Caco-2 (cell line): ENCODE measurements at regions not wholly inside any gene's neighbourhood (a gene's known extent, or its start where the extent isn't known, plus 50 kb on each side); places are given as distances from the start of the nearest gene placed in this dataset.

Experiments
- BruUV-seq: library from RNA; stranded (reverse); fragments of 400-500 nt; replicated peaks from 2 replicates; lab custom pipeline; 2021; lab: Mats Ljungman, UMichigan
- CTCF ChIA-PET: fragments of 300-600 bp; sonication (Branson Sonifier 250); formaldehyde crosslinking; loops from one replicate; lab custom pipeline; 2022; ENCODE audit warnings: antibody characterized with exemption; lab: Charles Lee
- POLR2A ChIA-PET: fragments of 300-600 bp; sonication (Branson Sonifier 250); formaldehyde crosslinking; loops from one replicate; lab custom pipeline; 2022; ENCODE audit warnings: antibody characterized with exemption; lab: Charles Lee
- DNase-seq, 2 experiments: peaks; one replicate each; pipeline versions ENCODE4 v3.0.0 to v3.0.0-alpha.2; 2020 to 2022
- H3K27me3 ChIP-seq: replicated peaks from 2 replicates; pipeline ENCODE4 v1.6.0; 2011; ENCODE audit warnings: low read length; ENCODE audit not compliant: control insufficient read depth, insufficient read depth
- H3K36me3 ChIP-seq: 2 replicates; pipeline ENCODE4 v1.5.1; 2011; ENCODE audit warnings: low read length; ENCODE audit not compliant: control insufficient read depth, insufficient read depth
- H3K4me1 ChIP-seq: fragments of 250-450 bp; sonication (Bioruptor Pico); 2 replicates; pipeline ENCODE4 v1.5.1; 2020; ENCODE audit warnings: mild to moderate bottlenecking
- H3K4me3 ChIP-seq: 2 replicates; pipeline ENCODE4 v1.5.1; 2011; ENCODE audit warnings: low read depth, mild to moderate bottlenecking, control low read depth, low read length
- H3K9me3 ChIP-seq: fragments of 250-450 bp; sonication (Bioruptor Pico); 2 replicates; pipeline ENCODE4 v1.5.1; 2020; ENCODE audit warnings: mild to moderate bottlenecking, moderate library complexity
- H3K27ac Mint-ChIP-seq: one replicate; pipeline ENCODE4 v1.8.0; 2022; ENCODE audit warnings: mixed read lengths; ENCODE audit not compliant: unreplicated experiment
- H3K27me3 Mint-ChIP-seq: one replicate; pipeline ENCODE4 v1.8.0; 2022; ENCODE audit warnings: mixed read lengths; ENCODE audit not compliant: insufficient read depth, unreplicated experiment
- H3K36me3 Mint-ChIP-seq: one replicate; pipeline ENCODE4 v1.8.0; 2022; ENCODE audit warnings: mild to moderate bottlenecking, mixed read lengths; ENCODE audit not compliant: insufficient read depth, unreplicated experiment
- H3K4me1 Mint-ChIP-seq: one replicate; pipeline ENCODE4 v1.8.0; 2022; ENCODE audit warnings: low read depth, mixed read lengths; ENCODE audit not compliant: unreplicated experiment
- H3K4me3 Mint-ChIP-seq: one replicate; pipeline ENCODE4 v1.8.0; 2022; ENCODE audit warnings: mild to moderate bottlenecking, moderate library complexity, mixed read lengths; ENCODE audit not compliant: unreplicated experiment
- H3K9me3 Mint-ChIP-seq: one replicate; pipeline ENCODE4 v1.8.0; 2022; ENCODE audit warnings: mixed read lengths; ENCODE audit not compliant: unreplicated experiment
- CTCF ChIP-seq, 2 experiments: fragments of 200-600 bp in 1 of 2; IDR thresholded peaks; 1 replicate in 1 of 2; 2 replicates in 1 of 2; pipeline versions ENCODE4 v1.5.1 to v1.8.0; 2011 to 2022; ENCODE audit warnings: antibody characterized with exemption in 1 of 2, control low read depth in 1 of 2, inconsistent platforms in 1 of 2, low read depth in 1 of 2, low read length in 1 of 2, mild to moderate bottlenecking in 1 of 2, moderate library complexity in 1 of 2; ENCODE audit not compliant: insufficient read depth in 1 of 2, severe bottlenecking in 1 of 2, unreplicated experiment in 1 of 2
- intact Hi-C: fragments of 100-400 bp; cut with micrococcal nuclease; formaldehyde crosslinking; loops from one replicate; pipeline ENCODE4 v1.10.0; 2022; ENCODE audit not compliant: unreplicated experiment

- H3K4me3 ChIP-seq: no peak overlapping the region
- no peaks in the 10 kb centered on the region for H3K9me3 ChIP-seq
- Mint-ChIP-seq H3K4me3 (no peak overlapping the region), H3K27ac (no peak overlapping the region), H3K4me1 (no peaks in the 10 kb centered on the region), H3K9me3 (no peaks in the 10 kb centered on the region), H3K27me3 (peaks cover 3% of the 10 kb centered on the region), H3K36me3 (no peaks in the 10 kb centered on the region)
- BruUV-seq: no TSS peak
- ChIA-PET CTCF (no interaction called here), POLR2A (no interaction called here)
- no peak for TF ChIP-seq CTCF (IDR thresholded peaks at IDR 0.05; ENCODE audit: insufficient read depth in 1 of 2, low read depth in 1 of 2, low read length in 1 of 2, severe bottlenecking in 1 of 2, unreplicated experiment in 1 of 2)
- no peak for DNase-seq
- no peaks in the 10 kb centered on the region for H3K27me3 ChIP-seq
- intact Hi-C loops: no loop called here
- no peaks in the 10 kb centered on the region for H3K36me3 ChIP-seq
- no peaks in the 10 kb centered on the region for H3K4me1 ChIP-seq
Observed at GRCh38 chr12:107501681-107502080, 183.9 kb upstream of the PWP1 start.

GRCh38 chr12:107503129-107503855, 182.3 kb upstream of the PWP1 start:
- H3K36me3 ChIP-seq: no peaks in the 10 kb centered on the region
- no peak overlapping the region for H3K4me3 ChIP-seq
- Mint-ChIP-seq H3K4me3 (no peak overlapping the region), H3K4me1 (no peaks in the 10 kb centered on the region), H3K9me3 (no peaks in the 10 kb centered on the region), H3K27me3 (peaks cover 4% of the 10 kb centered on the region), H3K36me3 (no peaks in the 10 kb centered on the region), H3K27ac (no peak overlapping the region)
- no peak for TF ChIP-seq CTCF (IDR thresholded peaks at IDR 0.05; ENCODE audit: insufficient read depth in 1 of 2, low read depth in 1 of 2, low read length in 1 of 2, severe bottlenecking in 1 of 2, unreplicated experiment in 1 of 2)
- ChIA-PET POLR2A (no interaction called here), CTCF (no interaction called here)
- H3K27me3 ChIP-seq: no peaks in the 10 kb centered on the region
- H3K4me1 ChIP-seq: no peaks in the 10 kb centered on the region
- intact Hi-C loops: no loop called here
- H3K9me3 ChIP-seq: no peaks in the 10 kb centered on the region
- DNase-seq: no peak
- BruUV-seq: no TSS peak

GRCh38 chr12:107503887-107504885, 181.4 kb upstream of the PWP1 start:
- CTCF ChIA-PET: no interaction called here
- Mint-ChIP-seq H3K36me3 (no peaks in the 10 kb centered on the region), H3K27ac (no peak overlapping the region), H3K27me3 (peaks cover 9% of the 10 kb centered on the region), H3K9me3 (no peaks in the 10 kb centered on the region), H3K4me1 (no peaks in the 10 kb centered on the region), H3K4me3 (no peak overlapping the region)
- H3K9me3 ChIP-seq: no peaks in the 10 kb centered on the region
- intact Hi-C loops: no loop called here
- no peak overlapping the region for H3K4me3 ChIP-seq
- H3K4me1 ChIP-seq: no peaks in the 10 kb centered on the region
- no peak for TF ChIP-seq CTCF (IDR thresholded peaks at IDR 0.05; ENCODE audit: insufficient read depth in 1 of 2, low read depth in 1 of 2, low read length in 1 of 2, severe bottlenecking in 1 of 2, unreplicated experiment in 1 of 2)
- DNase-seq: no peak
- POLR2A ChIA-PET: no interaction called here
- H3K36me3 ChIP-seq: no peaks in the 10 kb centered on the region
- H3K27me3 ChIP-seq: no peaks in the 10 kb centered on the region
- no TSS peak for BruUV-seq
